Activated T-cell treated with anti-CD3 and anti-CD28 coated beads for 4 hours (primary cell): ENCODE measurements at regions not wholly inside any gene's neighbourhood (a gene's known extent, or its start where the extent isn't known, plus 50 kb on each side); places are given as distances from the start of the nearest gene placed in this dataset.

Experiments
- DNase-seq: peaks from one replicate; pipeline ENCODE4 v3.0.0-alpha.2; 2020

- no peak for DNase-seq
Measured at GRCh38 chr6:14806101-14806500, 439.8 kb upstream of the JARID2 start.

GRCh38 chr6:14807130-14807529 lies 438.7 kb upstream of the JARID2 start:
- no peak for DNase-seq

- no peak for DNase-seq
Measured at GRCh38 chr6:14807971-14808370, 437.9 kb upstream of the JARID2 start.

GRCh38 chr6:14810021-14810420 lies 435.8 kb upstream of the JARID2 start:
- DNase-seq = no peak

- DNase-seq = no peak
Measured at GRCh38 chr6:14811775-14812428, 434.0 kb upstream of the JARID2 start.

- DNase-seq = no peak
Measured at GRCh38 chr6:14814016-14814415, 431.9 kb upstream of the JARID2 start.

- no peak for DNase-seq
Measured at GRCh38 chr6:14816116-14816859, 429.6 kb upstream of the JARID2 start.

- no peak for DNase-seq
Measured at GRCh38 chr6:14817074-14817473, 428.8 kb upstream of the JARID2 start.

- no peak for DNase-seq
Measured at GRCh38 chr6:14818422-14818884, 427.4 kb upstream of the JARID2 start.

GRCh38 chr6:14819001-14819400 lies 426.9 kb upstream of the JARID2 start:
- DNase-seq = no peak

GRCh38 chr6:14819840-14820420 lies 425.9 kb upstream of the JARID2 start:
- DNase-seq = no peak

- no peak for DNase-seq
Measured at GRCh38 chr6:14822012-14822553, 423.8 kb upstream of the JARID2 start.

- no peak for DNase-seq
Measured at GRCh38 chr6:14822679-14823078, 423.2 kb upstream of the JARID2 start.

GRCh38 chr6:14824060-14824459 lies 421.8 kb upstream of the JARID2 start:
- DNase-seq = no peak

- no peak for DNase-seq
Measured at GRCh38 chr6:14824484-14825275, 421.2 kb upstream of the JARID2 start.

- no peak for DNase-seq
Measured at GRCh38 chr6:14826456-14826855, 419.4 kb upstream of the JARID2 start.

- DNase-seq = no peak
Measured at GRCh38 chr6:14827354-14827753, 418.5 kb upstream of the JARID2 start.

GRCh38 chr6:14828201-14828611 lies 417.7 kb upstream of the JARID2 start:
- DNase-seq = no peak

- no peak for DNase-seq
Measured at GRCh38 chr6:14831070-14831469, 414.8 kb upstream of the JARID2 start.

- no peak for DNase-seq
Measured at GRCh38 chr6:14831937-14832336, 413.9 kb upstream of the JARID2 start.

GRCh38 chr6:14832427-14832826 lies 413.4 kb upstream of the JARID2 start:
- no peak for DNase-seq

GRCh38 chr6:14834851-14835530 lies 410.9 kb upstream of the JARID2 start:
- DNase-seq = no peak
